Progenitor cell of endocrine pancreas (in vitro differentiated cells): ENCODE measurements at regions not wholly inside any gene's neighbourhood (a gene's known extent, or its start where the extent isn't known, plus 50 kb on each side); places are given as distances from the start of the nearest gene placed in this dataset.
"Not testable (repeated sequence)": the region's sequence is repeated elsewhere in the genome, so short reads cannot be mapped to it uniquely, and the experiment has no call there.

Experiments
- DNase-seq: peaks from one replicate; pipeline ENCODE4 v3.0.0; 2021; ENCODE audit warnings: low spot score; ENCODE audit not compliant: unreplicated experiment
- H3K27ac Mint-ChIP-seq: 2 replicates; pipeline ENCODE4 v1.8.0; 2021; ENCODE audit warnings: mild to moderate bottlenecking, moderate library complexity, mixed read lengths
- H3K27me3 Mint-ChIP-seq: 2 replicates; pipeline ENCODE4 v1.8.0; 2021; ENCODE audit warnings: mixed read lengths
- H3K36me3 Mint-ChIP-seq: 2 replicates; pipeline ENCODE4 v1.8.0; 2022; ENCODE audit warnings: mixed read lengths; ENCODE audit not compliant: insufficient read depth
- H3K4me1 Mint-ChIP-seq: 2 replicates; pipeline ENCODE4 v1.8.0; 2021; ENCODE audit warnings: low read depth, mixed read lengths
- H3K4me3 Mint-ChIP-seq: 2 replicates; pipeline ENCODE4 v1.8.0; 2021; ENCODE audit warnings: low read depth, mild to moderate bottlenecking, moderate library complexity, mixed read lengths
- H3K9me3 Mint-ChIP-seq: 2 replicates; pipeline ENCODE4 v1.8.0; 2021; ENCODE audit warnings: low read depth, mixed read lengths
- TF ChIP-seq, protein P1 (sequence below): fragments of 200-600 bp; sonication (generic); IDR thresholded peaks from one replicate; pipeline ENCODE4 v1.5.0; 2021; ENCODE audit warnings: antibody characterized with exemption, mild to moderate bottlenecking; ENCODE audit not compliant: unreplicated experiment

DNA sequence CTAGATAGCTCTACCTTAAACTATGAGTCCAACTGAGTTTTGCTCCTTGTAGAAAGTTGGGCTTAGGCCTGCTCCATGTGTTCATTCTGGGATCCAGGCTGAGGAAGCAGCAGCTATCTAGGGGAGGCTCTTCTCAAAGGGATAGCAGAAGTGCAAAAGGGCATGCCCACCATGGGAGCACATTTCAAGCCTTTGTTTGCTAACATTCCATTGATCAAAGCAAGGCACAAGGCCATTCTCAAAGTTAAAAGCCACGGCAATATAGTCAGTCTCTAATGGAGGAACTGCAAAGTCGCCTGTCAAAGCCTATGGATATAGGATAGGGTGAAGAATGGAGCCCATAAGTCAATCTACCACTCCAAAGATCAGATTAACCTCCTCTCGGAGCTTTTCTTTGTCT is 488.1 kb upstream of the ARX start:
- Mint-ChIP-seq H3K36me3 (no peaks in the 10 kb centered on the region), H3K27me3 (no peaks in the 10 kb centered on the region), H3K9me3 (peaks cover 11% of the 10 kb centered on the region), H3K27ac (no peak overlapping the region), H3K4me1 (no peaks in the 10 kb centered on the region), H3K4me3 (no peak overlapping the region)
- DNase-seq = no peak
- TF ChIP-seq, protein P1, sequence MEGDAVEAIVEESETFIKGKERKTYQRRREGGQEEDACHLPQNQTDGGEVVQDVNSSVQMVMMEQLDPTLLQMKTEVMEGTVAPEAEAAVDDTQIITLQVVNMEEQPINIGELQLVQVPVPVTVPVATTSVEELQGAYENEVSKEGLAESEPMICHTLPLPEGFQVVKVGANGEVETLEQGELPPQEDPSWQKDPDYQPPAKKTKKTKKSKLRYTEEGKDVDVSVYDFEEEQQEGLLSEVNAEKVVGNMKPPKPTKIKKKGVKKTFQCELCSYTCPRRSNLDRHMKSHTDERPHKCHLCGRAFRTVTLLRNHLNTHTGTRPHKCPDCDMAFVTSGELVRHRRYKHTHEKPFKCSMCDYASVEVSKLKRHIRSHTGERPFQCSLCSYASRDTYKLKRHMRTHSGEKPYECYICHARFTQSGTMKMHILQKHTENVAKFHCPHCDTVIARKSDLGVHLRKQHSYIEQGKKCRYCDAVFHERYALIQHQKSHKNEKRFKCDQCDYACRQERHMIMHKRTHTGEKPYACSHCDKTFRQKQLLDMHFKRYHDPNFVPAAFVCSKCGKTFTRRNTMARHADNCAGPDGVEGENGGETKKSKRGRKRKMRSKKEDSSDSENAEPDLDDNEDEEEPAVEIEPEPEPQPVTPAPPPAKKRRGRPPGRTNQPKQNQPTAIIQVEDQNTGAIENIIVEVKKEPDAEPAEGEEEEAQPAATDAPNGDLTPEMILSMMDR = no peak

DNA sequence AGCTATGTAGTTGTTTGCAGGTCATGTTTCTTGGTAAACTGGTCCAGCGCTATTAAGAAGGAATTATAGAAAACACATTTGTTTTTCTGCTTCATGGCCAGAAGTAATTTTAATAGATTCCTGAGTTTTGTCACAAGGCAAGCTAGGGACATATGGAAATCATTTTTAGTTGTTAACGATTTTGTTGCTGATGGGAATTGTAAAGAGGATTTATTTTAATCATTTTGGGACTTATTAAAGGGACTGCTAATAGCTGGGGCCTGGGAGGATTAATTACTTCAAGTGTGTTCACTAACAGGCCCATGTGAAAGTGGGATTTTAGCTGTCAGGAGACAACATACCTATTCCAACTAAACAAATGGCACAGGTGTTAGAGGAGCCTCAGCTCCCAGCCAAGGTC is 492.0 kb upstream of the ARX start:
- Mint-ChIP-seq H3K4me1 (no peaks in the 10 kb centered on the region), H3K27me3 (no peaks in the 10 kb centered on the region), H3K36me3 (no peaks in the 10 kb centered on the region), H3K9me3 (peaks cover 22% of the 10 kb centered on the region), H3K4me3 (no peak overlapping the region), H3K27ac (no peak overlapping the region)
- TF ChIP-seq, protein P1 = no peak
- no peak for DNase-seq

DNA sequence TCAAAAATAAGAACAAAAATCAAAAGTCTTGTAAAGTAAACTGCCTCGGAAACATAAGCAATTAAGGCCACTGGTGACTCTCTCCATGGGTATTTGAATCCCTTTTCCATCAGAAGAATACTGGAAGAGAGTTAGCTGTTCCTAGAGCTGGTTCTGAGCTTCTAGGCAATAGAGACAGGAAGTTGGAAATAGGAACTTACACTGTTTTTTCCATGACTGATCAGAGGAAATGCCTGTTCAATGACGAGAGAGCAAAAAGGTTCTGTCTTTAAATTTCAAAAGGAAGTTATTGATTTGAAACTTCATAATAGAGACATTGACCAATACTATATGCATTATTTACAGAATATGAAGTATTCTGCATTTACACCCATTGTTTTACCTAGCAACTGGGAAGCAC is 503.5 kb upstream of the ARX start:
- peaks cover 2% of the 10 kb centered on the region for H3K27me3 Mint-ChIP-seq
- H3K9me3 Mint-ChIP-seq = peaks cover 8% of the 10 kb centered on the region
- H3K4me1 Mint-ChIP-seq = no peaks in the 10 kb centered on the region
- H3K27ac Mint-ChIP-seq = no peak overlapping the region
- DNase-seq = no peak
- H3K4me3 Mint-ChIP-seq = no peak overlapping the region
- H3K36me3 Mint-ChIP-seq = no peaks in the 10 kb centered on the region
- TF ChIP-seq, protein P1 = no peak

DNA sequence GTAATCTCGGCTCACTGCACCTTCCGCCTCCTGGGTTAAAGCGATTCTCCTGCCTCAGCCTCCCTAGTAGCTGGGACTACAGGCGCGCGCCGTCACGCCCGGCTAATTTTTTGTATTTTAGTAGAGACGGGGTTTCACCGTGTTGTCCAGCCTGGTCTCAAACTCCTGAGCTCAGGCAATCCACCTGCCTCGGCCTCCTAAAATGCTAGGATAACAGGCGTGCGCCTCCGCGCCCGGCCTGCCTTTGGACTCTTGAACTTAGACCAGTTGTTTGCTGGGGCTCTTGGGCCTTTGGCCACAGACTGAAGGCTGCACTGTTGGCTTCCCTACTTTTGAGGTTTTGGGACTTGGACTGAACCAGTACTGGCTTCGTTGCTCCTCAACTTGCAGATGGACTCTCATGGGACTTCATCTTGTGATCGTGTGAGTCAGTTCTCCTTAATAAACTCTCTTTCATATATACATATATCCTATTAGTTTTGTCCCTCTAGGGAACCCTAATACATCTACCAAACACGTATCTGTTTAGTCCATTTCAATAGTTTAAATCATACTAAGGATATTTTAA is 506.8 kb upstream of the ARX start:
- not testable (repeated sequence) for H3K9me3 Mint-ChIP-seq, H3K4me3 Mint-ChIP-seq, DNase-seq, H3K27ac Mint-ChIP-seq, H3K36me3 Mint-ChIP-seq, H3K27me3 Mint-ChIP-seq, H3K4me1 Mint-ChIP-seq

DNA sequence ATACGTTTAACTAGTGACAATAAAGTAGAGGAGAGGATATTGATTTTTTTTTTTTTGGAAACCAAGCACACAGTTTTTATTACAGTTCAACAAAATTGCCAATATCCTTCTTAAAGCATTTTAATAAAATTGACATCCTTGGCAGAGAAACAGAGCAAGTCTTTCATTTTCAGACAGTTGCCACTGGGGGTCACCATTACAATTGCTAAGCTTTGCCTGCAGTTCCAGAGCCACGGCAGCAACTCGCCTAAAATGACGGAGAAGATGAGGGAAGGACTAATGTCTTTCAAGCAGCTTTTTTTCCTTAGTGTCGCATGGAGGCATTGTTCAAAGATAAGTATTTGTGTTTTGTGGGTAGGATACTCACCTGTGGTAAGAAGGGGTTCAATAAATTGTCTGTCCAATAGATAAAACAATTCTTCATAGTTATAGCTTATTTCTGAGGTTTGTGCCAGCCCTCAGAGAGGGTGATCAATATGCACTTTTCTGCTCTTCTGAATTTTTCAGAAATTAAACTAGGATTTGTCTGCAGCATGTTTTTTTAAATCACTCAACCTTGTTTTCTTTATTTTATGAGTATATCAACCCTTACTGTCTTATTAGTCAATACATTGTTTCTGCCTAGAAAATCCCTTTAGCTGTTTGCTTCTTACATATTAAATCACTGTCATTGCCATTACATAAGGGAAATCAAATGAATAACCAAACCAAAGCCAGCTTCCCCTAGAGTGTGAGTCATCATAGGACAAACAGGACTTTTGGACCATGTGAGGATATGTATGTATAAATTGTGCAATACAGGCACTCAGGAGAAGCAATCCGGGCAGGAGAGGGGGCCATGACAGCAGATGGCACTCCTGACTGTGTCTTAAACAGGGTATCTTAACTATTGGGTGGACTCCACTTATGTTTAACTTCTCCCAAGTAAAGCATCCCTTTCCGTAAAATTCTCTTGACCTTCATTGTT is 508.1 kb upstream of the ARX start:
- Mint-ChIP-seq H3K4me1 (peaks cover 5% of the 10 kb centered on the region), H3K4me3 (no peak overlapping the region), H3K36me3 (no peaks in the 10 kb centered on the region), H3K9me3 (peaks cover 9% of the 10 kb centered on the region), H3K27ac (no peak overlapping the region), H3K27me3 (peaks cover 5% of the 10 kb centered on the region)
- no peak for DNase-seq
- TF ChIP-seq, protein P1 = peak; percentile 55
